IMR-90 (cell line): ENCODE measurements at regions not wholly inside any gene's neighbourhood (a gene's known extent, or its start where the extent isn't known, plus 50 kb on each side); places are given as distances from the start of the nearest gene placed in this dataset.

ENCODE experiments used
- ATAC-seq: fragments of 200-7000 bp; cut with Tn5 transposase; 2 replicates; pipeline ENCODE4 v1.9.1; 2020; ENCODE audit warnings: low read depth, mild to moderate bottlenecking, moderate library complexity
- BruUV-seq: library from RNA; stranded (reverse); fragments of 400-500 nt; replicated peaks from 2 replicates; lab custom pipeline; 2021; lab: Mats Ljungman, UMichigan
- CTCF ChIA-PET: fragments of 300-600 bp; formaldehyde crosslinking; extraction: SDS; loops from one replicate; lab custom pipeline; 2021; ENCODE audit warnings: antibody characterized with exemption; lab: Yijun Ruan, JAX
- POLR2A ChIA-PET: fragments of 300-600 bp; sonication (Branson Sonifier 250); formaldehyde crosslinking; loops from one replicate; lab custom pipeline; 2022; ENCODE audit warnings: antibody characterized with exemption; ENCODE audit not compliant: unreplicated experiment; lab: Charles Lee
- DNase-seq: peaks from one replicate; pipeline ENCODE4 v3.0.0; 2013
- H2AFZ ChIP-seq: replicated peaks from 2 replicates; pipeline ENCODE3; 2013; ENCODE audit warnings: low read length, mild to moderate bottlenecking; ENCODE audit not compliant: poor library complexity
- H2AK5ac ChIP-seq: 2 replicates; pipeline ENCODE4 v1.6.1; 2013; ENCODE audit warnings: low read depth, low read length, inconsistent platforms
- H2AK9ac ChIP-seq: replicated peaks from 2 replicates; pipeline ENCODE3; 2013; ENCODE audit warnings: mild to moderate bottlenecking, low read depth, low read length, moderate library complexity; ENCODE audit not compliant: poor library complexity
- H2BK120ac ChIP-seq: 2 replicates; pipeline ENCODE4 v1.6.1; 2013; ENCODE audit warnings: low read depth, low read length, inconsistent platforms
- H2BK15ac ChIP-seq: 3 replicates; pipeline ENCODE4 v1.6.1; 2013; ENCODE audit warnings: low read depth, low read length, inconsistent platforms
- H2BK20ac ChIP-seq: 2 replicates; pipeline ENCODE4 v1.6.1; 2013; ENCODE audit warnings: low read depth, mild to moderate bottlenecking, inconsistent platforms, low read length, moderate library complexity
- H2BK5ac ChIP-seq: 2 replicates; pipeline ENCODE4 v1.6.1; 2013; ENCODE audit warnings: mild to moderate bottlenecking, low read depth, low read length, inconsistent platforms; ENCODE audit not compliant: poor library complexity, severe bottlenecking
- H3K14ac ChIP-seq: replicated peaks from 2 replicates; pipeline ENCODE4 v1.6.1; 2013; ENCODE audit warnings: low read depth, low read length, inconsistent platforms
- H3K18ac ChIP-seq: 2 replicates; pipeline ENCODE4 v1.6.1; 2013; ENCODE audit warnings: low read depth, low read length, control low read depth
- H3K23ac ChIP-seq: 2 replicates; pipeline ENCODE4 v1.6.1; 2013; ENCODE audit warnings: low read depth, low read length, inconsistent platforms
- H3K27ac ChIP-seq: 2 replicates; pipeline ENCODE4 v1.5.1; 2013; ENCODE audit warnings: mild to moderate bottlenecking, control low read depth, low read length; ENCODE audit not compliant: insufficient read depth
- H3K27me3 ChIP-seq: 2 replicates; pipeline ENCODE4 v1.6.1; 2013; ENCODE audit warnings: low read length; ENCODE audit not compliant: control insufficient read depth, insufficient read depth
- H3K36me3 ChIP-seq: 2 replicates; pipeline ENCODE4 v1.6.1; 2013; ENCODE audit warnings: low read length, mixed read lengths; ENCODE audit not compliant: control insufficient read depth, insufficient read depth
- H3K4ac ChIP-seq: 2 replicates; pipeline ENCODE4 v1.6.1; 2013; ENCODE audit warnings: low read depth, low read length, inconsistent platforms
- H3K4me1 ChIP-seq: 2 replicates; pipeline ENCODE4 v1.6.1; 2013; ENCODE audit warnings: low read length, mixed read lengths; ENCODE audit not compliant: control insufficient read depth, insufficient read depth
- H3K4me2 ChIP-seq: 2 replicates; pipeline ENCODE4 v1.6.1; 2013; ENCODE audit warnings: low read depth, mild to moderate bottlenecking, control low read depth, low read length, moderate library complexity
- H3K4me3 ChIP-seq: 2 replicates; pipeline ENCODE4 v1.5.1; 2013; ENCODE audit warnings: low read depth, mild to moderate bottlenecking, control low read depth, low read length, moderate library complexity; ENCODE audit not compliant: insufficient read depth
- H3K56ac ChIP-seq: 2 replicates; pipeline ENCODE4 v1.6.1; 2013; ENCODE audit warnings: low read length, inconsistent platforms; ENCODE audit not compliant: insufficient read depth; ENCODE audit errors: extremely low read depth
- H3K79me1 ChIP-seq, 2 experiments: 2 replicates each; pipeline ENCODE4 v1.6.1; 2013; ENCODE audit warnings: low read length in 2 of 2, inconsistent platforms in 1 of 2, low read depth in 1 of 2
- H3K9ac ChIP-seq: 2 replicates; pipeline ENCODE4 v1.6.1; 2013; ENCODE audit warnings: low read depth, low read length, control low read depth
- H3K9me1 ChIP-seq: 2 replicates; pipeline ENCODE4 v1.6.1; 2013; ENCODE audit warnings: low read length, inconsistent platforms; ENCODE audit not compliant: insufficient read depth
- H3K9me3 ChIP-seq: 2 replicates; pipeline ENCODE4 v1.6.1; 2013; ENCODE audit warnings: low read length; ENCODE audit not compliant: control insufficient read depth, insufficient read depth
- H4K20me1 ChIP-seq: 2 replicates; pipeline ENCODE4 v1.6.1; 2013; ENCODE audit warnings: low read length, inconsistent platforms; ENCODE audit not compliant: insufficient read depth
- H4K5ac ChIP-seq: 2 replicates; pipeline ENCODE4 v1.6.1; 2013; ENCODE audit warnings: mild to moderate bottlenecking, low read depth, low read length, control low read depth
- H4K8ac ChIP-seq, 2 experiments: 2 replicates each; pipeline ENCODE4 v1.6.1; 2013; ENCODE audit warnings: low read depth in 2 of 2, low read length in 2 of 2, control low read depth in 1 of 2, inconsistent platforms in 1 of 2
- H4K91ac ChIP-seq: 2 replicates; pipeline ENCODE4 v1.6.1; 2013; ENCODE audit warnings: low read depth, low read length, inconsistent platforms; ENCODE audit not compliant: insufficient read depth
- CEBPB ChIP-seq: IDR thresholded peaks from 2 replicates; pipeline ENCODE4 v1.6.1; 2012; ENCODE audit warnings: low read depth, low read length, improper control_type of control experiment
- RCOR1 ChIP-seq: IDR thresholded peaks from 2 replicates; pipeline ENCODE4 v1.6.1; 2012; ENCODE audit warnings: mild to moderate bottlenecking, low read length, improper control_type of control experiment; ENCODE audit not compliant: insufficient replicate concordance
- WGBS, 2 experiments: methylation state at CpG; one replicate each; pipeline versions ENCODE4 v1.1.5 to v1.1.7; 2013; ENCODE audit warnings: missing lambda C conversion rate in 2 of 2; ENCODE audit not compliant: insufficient read length in 1 of 2; ENCODE audit errors: extremely low coverage in 2 of 2; 5-methylcytosine and 5-hydroxymethylcytosine counted together
- dilution Hi-C: fragments of 300-500 bp; cut with HindIII; formaldehyde crosslinking; loops from one replicate; pipeline ENCODE4 v1.14.3; 2018; ENCODE audit warnings: low sequenced_read_pairs; ENCODE audit not compliant: unreplicated experiment
- in situ Hi-C: fragments of 300-500 bp; cut with MboI; formaldehyde crosslinking; loops from 3 replicates; pipeline ENCODE4 v1.14.3; 2019; ENCODE audit warnings: low sequenced_read_pairs, inconsistent platforms, mixed read lengths
- intact Hi-C: fragments of 100-400 bp; cut with micrococcal nuclease; formaldehyde crosslinking; loops from 2 replicates; pipeline ENCODE4 v1.10.0; 2022

GRCh38 chr11:27902981-27903624, 202.8 kb upstream of the BDNF start:
- Histone ChIP-seq H2AK9ac (no peak overlapping the region), H3K14ac (peak overlapping the region; percentile 43; the same call in 1 of the 2 replicates), H2AFZ (no peak overlapping the region), H2BK15ac (peak overlapping the region; percentile 61; the same call in 1 of the 3 replicates), H4K5ac (no peak overlapping the region), H3K56ac (no peak overlapping the region), H3K27ac (no peak overlapping the region), H3K4ac (0 out of 2 replicates have a peak overlapping the region, but pooled peaks have one; percentile 12), H3K27me3 (no peaks in the 10 kb centered on the region), H2BK120ac (peak overlapping the region; percentile 43; the same call in 1 of the 2 replicates), H3K9ac (no peak overlapping the region), H4K8ac (peak overlapping the region in 1 of 2 experiments; percentile 30; a peak in 1 of 4 replicates), H3K4me3 (no peak overlapping the region), H3K4me2 (no peak overlapping the region), H4K20me1 (no peaks in the 10 kb centered on the region), H4K91ac (no peak overlapping the region), H2AK5ac (peak overlapping the region; percentile 69; the same call in 1 of the 2 replicates), H2BK5ac (peak overlapping the region; percentile 7), H3K79me1 (no peaks in the 10 kb centered on the region), H3K9me1 (0 out of 2 replicates have a peak, but pooled peaks cover 7% of the 10 kb centered on the region), H3K23ac (no peak overlapping the region), H3K18ac (no peak overlapping the region), H3K4me1 (peaks cover 12% of the 10 kb centered on the region), H3K9me3 (no peaks in the 10 kb centered on the region), H3K36me3 (no peaks in the 10 kb centered on the region), H2BK20ac (peak overlapping the region; percentile 59; the same call in 1 of the 2 replicates)
- dilution Hi-C loops (no loop called here), in situ Hi-C loops (no loop called here), intact Hi-C loops (no loop called here)
- ChIA-PET POLR2A (no interaction called here), CTCF (no interaction called here)
- BruUV-seq = no TSS peak
- peak; percentile 73 for DNase-seq
- TF ChIP-seq RCOR1 (no peak), CEBPB (peak; percentile 83)
- 0 out of 2 replicates have a peak, but pooled peaks have one; percentile 40 for ATAC-seq
- WGBS, 2 experiments = no CpG with 5 or more reads among the region's 5 CpGs
